Ishikawa (cell line): ENCODE measurements at regions not wholly inside any gene's neighbourhood (a gene's known extent, or its start where the extent isn't known, plus 50 kb on each side); places are given as distances from the start of the nearest gene placed in this dataset.

Experiments
- CEBPB ChIP-seq: IDR thresholded peaks from 2 replicates; pipeline ENCODE4 v1.6.1; 2012
- CREB1 ChIP-seq: IDR thresholded peaks from 2 replicates; pipeline ENCODE4 v1.6.1; 2012; ENCODE audit warnings: low read depth
- EGR1 ChIP-seq: IDR thresholded peaks from 2 replicates; pipeline ENCODE4 v1.6.1; 2012
- EP300 ChIP-seq: IDR thresholded peaks from 2 replicates; pipeline ENCODE4 v1.6.1; 2012; ENCODE audit warnings: borderline replicate concordance
- FOXM1 ChIP-seq: IDR thresholded peaks from 2 replicates; pipeline ENCODE4 v1.6.1; 2012; ENCODE audit warnings: low read depth, borderline replicate concordance
- NFIC ChIP-seq: IDR thresholded peaks from 2 replicates; pipeline ENCODE4 v1.6.1; 2012
- RAD21 ChIP-seq: IDR thresholded peaks from 2 replicates; pipeline ENCODE4 v1.6.1; 2012; ENCODE audit warnings: low read depth
- TAF1 ChIP-seq: IDR thresholded peaks from 2 replicates; pipeline ENCODE4 v1.6.1; 2012; ENCODE audit warnings: low read depth, mild to moderate bottlenecking
- TCF12 ChIP-seq: IDR thresholded peaks from 2 replicates; pipeline ENCODE4 v1.6.1; 2012; ENCODE audit warnings: low read depth
- TEAD4 ChIP-seq: IDR thresholded peaks from 2 replicates; pipeline ENCODE4 v1.6.1; 2012
- YY1 ChIP-seq: IDR thresholded peaks from 2 replicates; pipeline ENCODE4 v1.6.1; 2012; ENCODE audit warnings: low read depth
- ZBTB7A ChIP-seq: IDR thresholded peaks from 2 replicates; pipeline ENCODE4 v1.6.1; 2012; ENCODE audit warnings: low read depth
- TF ChIP-seq, protein P1 (sequence below): IDR thresholded peaks from 2 replicates; pipeline ENCODE4 v1.6.1; 2012
- TF ChIP-seq, protein P2 (sequence below): IDR thresholded peaks from 2 replicates; pipeline ENCODE4 v1.6.1; 2012
- TF ChIP-seq, protein P3 (sequence below): IDR thresholded peaks from 2 replicates; pipeline ENCODE4 v1.6.1; 2012; ENCODE audit warnings: low read depth, mild to moderate bottlenecking

DNA sequence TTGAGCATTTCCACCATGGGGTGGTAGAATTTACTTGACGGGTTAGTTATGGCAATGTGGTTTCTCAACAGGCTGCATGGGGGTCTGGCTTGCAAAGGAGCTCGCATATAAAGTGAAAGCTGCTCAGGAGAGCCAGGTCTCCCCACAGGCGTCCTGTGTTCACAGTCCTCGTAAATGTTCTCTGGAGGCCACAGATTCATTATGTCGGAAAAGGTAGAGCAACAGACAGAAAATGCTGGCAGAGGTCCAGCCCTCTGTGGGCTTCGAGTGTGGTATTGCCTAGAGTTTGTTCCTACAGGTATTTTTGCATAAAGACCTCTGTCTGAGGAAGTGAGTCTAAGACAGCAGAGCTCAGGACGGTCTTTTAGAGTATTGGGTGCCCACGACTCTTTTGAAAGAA is 96.4 kb downstream of the CDCA7 start:
- TF ChIP-seq TCF12, result no peak
- no peak for TF ChIP-seq RAD21
- TF ChIP-seq YY1, result no peak
- TF ChIP-seq TEAD4, result no peak
- no peak for TF ChIP-seq EP300
- no peak for TF ChIP-seq NFIC
- TF ChIP-seq, protein P1, sequence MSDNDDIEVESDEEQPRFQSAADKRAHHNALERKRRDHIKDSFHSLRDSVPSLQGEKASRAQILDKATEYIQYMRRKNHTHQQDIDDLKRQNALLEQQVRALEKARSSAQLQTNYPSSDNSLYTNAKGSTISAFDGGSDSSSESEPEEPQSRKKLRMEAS, result no peak
- TF ChIP-seq CEBPB, result no peak
- TF ChIP-seq, protein P2, sequence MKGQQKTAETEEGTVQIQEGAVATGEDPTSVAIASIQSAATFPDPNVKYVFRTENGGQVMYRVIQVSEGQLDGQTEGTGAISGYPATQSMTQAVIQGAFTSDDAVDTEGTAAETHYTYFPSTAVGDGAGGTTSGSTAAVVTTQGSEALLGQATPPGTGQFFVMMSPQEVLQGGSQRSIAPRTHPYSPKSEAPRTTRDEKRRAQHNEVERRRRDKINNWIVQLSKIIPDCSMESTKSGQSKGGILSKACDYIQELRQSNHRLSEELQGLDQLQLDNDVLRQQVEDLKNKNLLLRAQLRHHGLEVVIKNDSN, result no peak
- TF ChIP-seq ZBTB7A, result no peak
- TF ChIP-seq EGR1, result no peak
- TF ChIP-seq, protein P3, sequence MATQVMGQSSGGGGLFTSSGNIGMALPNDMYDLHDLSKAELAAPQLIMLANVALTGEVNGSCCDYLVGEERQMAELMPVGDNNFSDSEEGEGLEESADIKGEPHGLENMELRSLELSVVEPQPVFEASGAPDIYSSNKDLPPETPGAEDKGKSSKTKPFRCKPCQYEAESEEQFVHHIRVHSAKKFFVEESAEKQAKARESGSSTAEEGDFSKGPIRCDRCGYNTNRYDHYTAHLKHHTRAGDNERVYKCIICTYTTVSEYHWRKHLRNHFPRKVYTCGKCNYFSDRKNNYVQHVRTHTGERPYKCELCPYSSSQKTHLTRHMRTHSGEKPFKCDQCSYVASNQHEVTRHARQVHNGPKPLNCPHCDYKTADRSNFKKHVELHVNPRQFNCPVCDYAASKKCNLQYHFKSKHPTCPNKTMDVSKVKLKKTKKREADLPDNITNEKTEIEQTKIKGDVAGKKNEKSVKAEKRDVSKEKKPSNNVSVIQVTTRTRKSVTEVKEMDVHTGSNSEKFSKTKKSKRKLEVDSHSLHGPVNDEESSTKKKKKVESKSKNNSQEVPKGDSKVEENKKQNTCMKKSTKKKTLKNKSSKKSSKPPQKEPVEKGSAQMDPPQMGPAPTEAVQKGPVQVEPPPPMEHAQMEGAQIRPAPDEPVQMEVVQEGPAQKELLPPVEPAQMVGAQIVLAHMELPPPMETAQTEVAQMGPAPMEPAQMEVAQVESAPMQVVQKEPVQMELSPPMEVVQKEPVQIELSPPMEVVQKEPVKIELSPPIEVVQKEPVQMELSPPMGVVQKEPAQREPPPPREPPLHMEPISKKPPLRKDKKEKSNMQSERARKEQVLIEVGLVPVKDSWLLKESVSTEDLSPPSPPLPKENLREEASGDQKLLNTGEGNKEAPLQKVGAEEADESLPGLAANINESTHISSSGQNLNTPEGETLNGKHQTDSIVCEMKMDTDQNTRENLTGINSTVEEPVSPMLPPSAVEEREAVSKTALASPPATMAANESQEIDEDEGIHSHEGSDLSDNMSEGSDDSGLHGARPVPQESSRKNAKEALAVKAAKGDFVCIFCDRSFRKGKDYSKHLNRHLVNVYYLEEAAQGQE, result no peak
- no peak for TF ChIP-seq CREB1

DNA sequence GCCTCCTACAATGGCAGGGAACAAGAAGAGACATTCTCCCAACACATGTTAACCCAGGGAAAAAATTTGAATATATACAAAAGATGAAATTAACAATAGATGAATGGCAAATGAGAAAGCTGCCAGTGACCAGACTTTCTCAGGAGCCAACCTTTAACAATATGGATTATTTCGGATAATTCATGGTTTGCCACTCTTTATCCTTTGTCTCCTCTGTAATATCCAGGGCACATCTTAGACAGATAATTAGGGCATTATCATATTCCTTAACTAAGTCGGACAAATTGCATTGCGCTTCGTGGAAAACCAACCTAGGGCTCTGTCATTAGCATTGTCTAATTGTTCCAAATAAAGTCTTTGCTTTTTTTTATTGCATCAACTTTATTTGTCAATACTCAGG is 97.3 kb downstream of the CDCA7 start:
- TF ChIP-seq CEBPB, result no peak
- TF ChIP-seq TCF12, result no peak
- no peak for TF ChIP-seq EGR1
- no peak for TF ChIP-seq FOXM1
- TF ChIP-seq CREB1, result no peak
- TF ChIP-seq EP300, result no peak
- no peak for TF ChIP-seq TEAD4
- TF ChIP-seq ZBTB7A, result no peak
- TF ChIP-seq TAF1, result no peak
- TF ChIP-seq, protein P2, result no peak
- TF ChIP-seq NFIC, result no peak
- TF ChIP-seq, protein P3, result no peak
- no peak for TF ChIP-seq RAD21
- TF ChIP-seq, protein P1, result no peak

DNA sequence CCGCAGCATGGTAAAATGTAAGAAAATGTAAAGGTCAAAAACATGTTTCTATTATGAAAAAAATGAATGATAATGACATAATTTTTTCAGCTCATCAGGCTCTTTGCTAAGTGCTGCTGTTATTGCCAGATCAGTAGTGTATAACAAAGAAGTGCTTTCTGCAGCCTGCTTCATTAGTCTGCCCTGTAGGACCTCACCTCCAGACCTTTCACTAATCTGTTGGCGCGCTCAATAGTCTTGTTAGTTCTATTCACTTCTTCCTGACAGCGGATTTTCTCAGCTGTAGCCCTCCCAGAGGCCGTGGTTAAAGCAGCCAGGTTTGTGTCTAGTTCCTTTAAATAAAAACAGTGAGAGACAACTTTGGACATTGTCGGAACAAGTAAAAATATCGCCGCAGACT is 97.7 kb downstream of the CDCA7 start:
- TF ChIP-seq, protein P1, result no peak
- no peak for TF ChIP-seq FOXM1
- TF ChIP-seq, protein P3, result no peak
- no peak for TF ChIP-seq TAF1
- TF ChIP-seq EGR1, result no peak
- no peak for TF ChIP-seq RAD21
- TF ChIP-seq CREB1, result no peak
- no peak for TF ChIP-seq CEBPB
- no peak for TF ChIP-seq EP300
- TF ChIP-seq NFIC, result no peak
- TF ChIP-seq TCF12, result no peak
- no peak for TF ChIP-seq TEAD4
- TF ChIP-seq, protein P2, result no peak
- TF ChIP-seq YY1, result no peak
- TF ChIP-seq ZBTB7A, result no peak

DNA sequence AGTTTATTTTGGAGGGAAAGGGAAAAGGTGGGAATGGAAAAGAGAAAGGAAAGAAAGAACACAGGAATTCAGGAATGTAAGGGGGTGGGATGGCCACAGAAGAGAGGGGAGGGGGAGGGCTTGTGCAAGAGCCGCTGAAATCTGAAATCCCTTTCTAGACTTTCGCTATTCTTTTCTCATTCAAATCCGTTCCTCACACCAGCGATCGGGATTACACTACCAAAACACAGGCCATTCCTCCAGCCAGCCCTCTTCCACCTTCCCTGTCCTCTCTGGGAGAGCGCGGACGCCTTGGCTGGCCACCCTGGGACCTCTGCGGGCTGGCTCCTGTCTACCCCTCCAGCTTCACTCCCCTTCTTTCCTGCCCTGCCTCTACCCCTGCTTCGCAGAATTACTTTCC is 102.3 kb downstream of the CDCA7 start:
- TF ChIP-seq TEAD4 (no peak), EGR1 (no peak), TAF1 (no peak), NFIC (no peak), ZBTB7A (no peak), EP300 (no peak), TCF12 (no peak), RAD21 (no peak), CREB1 (no peak), YY1 (no peak), FOXM1 (no peak), CEBPB (no peak)
- TF ChIP-seq, protein P3, result no peak
- TF ChIP-seq, protein P2, result no peak
- TF ChIP-seq, protein P1, result no peak
